ENCODE measurements at regions not wholly inside any gene's neighbourhood (a gene's known extent, or its start where the extent isn't known, plus 50 kb on each side); places are given as distances from the start of the nearest gene placed in this dataset.

- TF ChIP-seq CTCF (conservative IDR thresholded peaks at IDR 0.05), result no peak
- no peaks in the 10 kb centered on the region for H3K36me3 Mint-ChIP-seq
- H3K27me3 Mint-ChIP-seq, result no peaks in the 10 kb centered on the region
- H3K4me1 Mint-ChIP-seq (ENCODE audit: unreplicated experiment), result peaks cover 10% of the 10 kb centered on the region
- no peak for DNase-seq (ENCODE audit: extremely low spot score, unreplicated experiment)
- no peak overlapping the region for H3K27ac Mint-ChIP-seq
- no peak overlapping the region for H3K4me3 Mint-ChIP-seq
- peaks cover 19% of the 10 kb centered on the region for H3K9me3 Mint-ChIP-seq
These were observed 822.9 kb downstream of the RNF144A start for GRCh38 chr2:7740114-7740513.

GRCh38 chr2:7742301-7742700, 825.1 kb downstream of the RNF144A start:
- peaks cover 19% of the 10 kb centered on the region for H3K9me3 Mint-ChIP-seq
- H3K27me3 Mint-ChIP-seq, result no peaks in the 10 kb centered on the region
- TF ChIP-seq CTCF (conservative IDR thresholded peaks at IDR 0.05), result no peak
- no peak for DNase-seq (ENCODE audit: extremely low spot score, unreplicated experiment)
- H3K36me3 Mint-ChIP-seq, result no peaks in the 10 kb centered on the region
- no peak overlapping the region for H3K4me3 Mint-ChIP-seq
- peaks cover 7% of the 10 kb centered on the region for H3K4me1 Mint-ChIP-seq (ENCODE audit: unreplicated experiment)
- no peak overlapping the region for H3K27ac Mint-ChIP-seq

GRCh38 chr2:7744827-7745226, 827.6 kb downstream of the RNF144A start:
- H3K9me3 Mint-ChIP-seq, result peaks cover 17% of the 10 kb centered on the region
- TF ChIP-seq CTCF (conservative IDR thresholded peaks at IDR 0.05), result no peak
- no peak overlapping the region for H3K4me3 Mint-ChIP-seq
- H3K36me3 Mint-ChIP-seq, result no peaks in the 10 kb centered on the region
- DNase-seq (ENCODE audit: extremely low spot score, unreplicated experiment), result no peak
- no peaks in the 10 kb centered on the region for H3K27me3 Mint-ChIP-seq
- no peak overlapping the region for H3K27ac Mint-ChIP-seq
- H3K4me1 Mint-ChIP-seq (ENCODE audit: unreplicated experiment), result no peaks in the 10 kb centered on the region

GRCh38 chr2:7745369-7745768, 828.2 kb downstream of the RNF144A start:
- no peaks in the 10 kb centered on the region for H3K36me3 Mint-ChIP-seq
- DNase-seq (ENCODE audit: extremely low spot score, unreplicated experiment), result no peak
- H3K27me3 Mint-ChIP-seq, result no peaks in the 10 kb centered on the region
- no peak overlapping the region for H3K27ac Mint-ChIP-seq
- TF ChIP-seq CTCF (conservative IDR thresholded peaks at IDR 0.05), result no peak
- H3K4me3 Mint-ChIP-seq, result no peak overlapping the region
- peaks cover 14% of the 10 kb centered on the region for H3K9me3 Mint-ChIP-seq
- H3K4me1 Mint-ChIP-seq (ENCODE audit: unreplicated experiment), result no peaks in the 10 kb centered on the region

- no peak for TF ChIP-seq CTCF (conservative IDR thresholded peaks at IDR 0.05)
- Mint-ChIP-seq H3K4me3 (no peak overlapping the region), H3K27ac (no peak overlapping the region), H3K4me1 (ENCODE audit: unreplicated experiment) (peaks cover 7% of the 10 kb centered on the region), H3K9me3 (peaks cover under 1% of the 10 kb centered on the region), H3K27me3 (no peaks in the 10 kb centered on the region), H3K36me3 (no peaks in the 10 kb centered on the region)
- no peak for DNase-seq (ENCODE audit: extremely low spot score, unreplicated experiment)
These were observed 831.7 kb downstream of the RNF144A start for GRCh38 chr2:7748717-7749415.

All from type B pancreatic cell (in vitro differentiated cells).